GM23338 (cell line): ENCODE measurements at regions not wholly inside any gene's neighbourhood (a gene's known extent, or its start where the extent isn't known, plus 50 kb on each side); places are given as distances from the start of the nearest gene placed in this dataset.

Experiments
- ATAC-seq: fragments of 200-7000 bp; cut with Tn5 transposase; 3 replicates; pipeline ENCODE4 v1.9.1; 2020
- DNase-seq: peaks from one replicate; pipeline ENCODE4 v3.0.0-alpha.2; 2015; ENCODE audit warnings: low spot score
- H2AFZ ChIP-seq: fragments of 200-600 bp; sonication (generic); 2 replicates; pipeline ENCODE4 v1.8.0; 2016; ENCODE audit warnings: antibody characterized with exemption, mild to moderate bottlenecking, moderate library complexity
- H3F3A ChIP-seq: fragments of 200-600 bp; sonication (generic); replicated peaks from 2 replicates; pipeline ENCODE4 v1.8.0; 2017; ENCODE audit warnings: antibody characterized with exemption, mixed run types, low read depth
- H3K27ac ChIP-seq: fragments of 200-600 bp; sonication (generic); 2 replicates; pipeline ENCODE4 v1.6.1; 2016; ENCODE audit warnings: low read depth
- H3K27me3 ChIP-seq: fragments of 200-600 bp; sonication (generic); 2 replicates; pipeline ENCODE4 v1.8.0; 2016; ENCODE audit warnings: mild to moderate bottlenecking, mixed run types, moderate library complexity; ENCODE audit not compliant: insufficient read depth
- H3K36me3 ChIP-seq: fragments of 200-600 bp; sonication (generic); 2 replicates; pipeline ENCODE4 v1.8.0; 2016; ENCODE audit warnings: mild to moderate bottlenecking; ENCODE audit not compliant: insufficient read depth
- H3K4me1 ChIP-seq: fragments of 200-600 bp; sonication (generic); 2 replicates; pipeline ENCODE4 v1.8.0; 2016; ENCODE audit warnings: mild to moderate bottlenecking, moderate library complexity; ENCODE audit not compliant: insufficient read depth
- H3K4me2 ChIP-seq: fragments of 200-600 bp; sonication (generic); 2 replicates; pipeline ENCODE4 v1.7.1; 2017; ENCODE audit warnings: mixed run types
- H3K4me3 ChIP-seq: fragments of 200-600 bp; sonication (generic); 2 replicates; pipeline ENCODE4 v1.6.1; 2016; ENCODE audit warnings: mixed run types
- H3K79me2 ChIP-seq: fragments of 200-600 bp; sonication (generic); replicated peaks from 2 replicates; pipeline ENCODE4 v1.8.0; 2017; ENCODE audit warnings: mild to moderate bottlenecking; ENCODE audit not compliant: insufficient read depth
- H3K9me2 ChIP-seq: fragments of 200-600 bp; sonication (generic); 2 replicates; pipeline ENCODE4 v1.8.0; 2017; ENCODE audit not compliant: insufficient read depth
- H4K20me1 ChIP-seq: fragments of 200-600 bp; sonication (generic); replicated peaks from 2 replicates; pipeline ENCODE4 v1.8.0; 2017; ENCODE audit warnings: mild to moderate bottlenecking; ENCODE audit not compliant: insufficient read depth
- H3K27ac Mint-ChIP-seq: 2 replicates; pipeline ENCODE4 v1.8.0; 2020; ENCODE audit warnings: inconsistent platforms, mild to moderate bottlenecking, moderate library complexity, mixed read lengths
- H3K27me3 Mint-ChIP-seq: 3 replicates; pipeline ENCODE4 v1.8.0; 2022; ENCODE audit warnings: low read depth, mild to moderate bottlenecking, moderate library complexity, mixed read lengths, inconsistent platforms; ENCODE audit not compliant: insufficient read depth, poor library complexity
- H3K36me3 Mint-ChIP-seq: 3 replicates; pipeline ENCODE4 v1.8.0; 2021; ENCODE audit warnings: low read depth, mild to moderate bottlenecking, inconsistent platforms, moderate library complexity, mixed read lengths
- H3K4me1 Mint-ChIP-seq: 3 replicates; pipeline ENCODE4 v1.8.0; 2020; ENCODE audit warnings: mild to moderate bottlenecking, inconsistent platforms, mixed read lengths
- H3K4me3 Mint-ChIP-seq: 3 replicates; pipeline ENCODE4 v1.8.0; 2021; ENCODE audit warnings: moderate library complexity, mild to moderate bottlenecking, inconsistent platforms, mixed read lengths
- H3K9me3 Mint-ChIP-seq: 3 replicates; pipeline ENCODE4 v1.8.0; 2020; ENCODE audit warnings: moderate library complexity, mild to moderate bottlenecking, inconsistent platforms, mixed read lengths
- CREB1 ChIP-seq: fragments of 250-450 bp; sonication (Bioruptor Pico); IDR thresholded peaks from 2 replicates; pipeline ENCODE4 v1.5.0; 2020; ENCODE audit warnings: low read depth, mild to moderate bottlenecking, moderate library complexity
- EZH2 ChIP-seq: fragments of 200-600 bp; sonication (generic); IDR thresholded peaks from one replicate; pipeline ENCODE4 v1.8.0; 2017; ENCODE audit warnings: antibody characterized with exemption, mild to moderate bottlenecking, low read depth; ENCODE audit not compliant: unreplicated experiment
- EZH2phosphoT487 ChIP-seq: fragments of 200-600 bp; sonication (generic); IDR thresholded peaks from one replicate; pipeline ENCODE4 v1.8.1; 2018; ENCODE audit warnings: antibody characterized with exemption; ENCODE audit not compliant: unreplicated experiment
- JUNB ChIP-seq: IDR thresholded peaks from one replicate; pipeline ENCODE4 v1.6.1; 2016; ENCODE audit warnings: antibody characterized with exemption; ENCODE audit not compliant: unreplicated experiment
- NANOG ChIP-seq: IDR thresholded peaks from 2 replicates; pipeline ENCODE4 v1.6.1; 2016; ENCODE audit warnings: antibody characterized with exemption, borderline replicate concordance
- STAT1 ChIP-seq: IDR thresholded peaks from one replicate; pipeline ENCODE4 v1.6.1; 2016; ENCODE audit warnings: antibody characterized with exemption; ENCODE audit not compliant: unreplicated experiment
- ZNF331 ChIP-seq: fragments of 250-450 bp; sonication (Bioruptor Pico); IDR thresholded peaks from 2 replicates; pipeline ENCODE4 v1.5.0; 2020; ENCODE audit warnings: low read depth, mild to moderate bottlenecking, moderate library complexity
- TF ChIP-seq, protein P1 (sequence below): IDR thresholded peaks from one replicate; pipeline ENCODE4 v1.6.1; 2018; ENCODE audit warnings: antibody characterized with exemption; ENCODE audit not compliant: unreplicated experiment
- TF ChIP-seq, protein P2 (sequence below), 2 experiments: fragments of 200-600 bp in 1 of 2; sonication (generic) in 1 of 2; conservative IDR thresholded peaks; 2 replicates each; pipeline versions ENCODE4 v1.5.1 to v1.6.1; 2016 to 2017; ENCODE audit warnings: antibody characterized with exemption in 2 of 2, low read depth in 2 of 2, mild to moderate bottlenecking in 2 of 2, moderate library complexity in 1 of 2
- TF ChIP-seq, protein P3 (sequence below): IDR thresholded peaks from 2 replicates; pipeline ENCODE4 v1.6.1; 2016; ENCODE audit warnings: antibody characterized with exemption

DNA sequence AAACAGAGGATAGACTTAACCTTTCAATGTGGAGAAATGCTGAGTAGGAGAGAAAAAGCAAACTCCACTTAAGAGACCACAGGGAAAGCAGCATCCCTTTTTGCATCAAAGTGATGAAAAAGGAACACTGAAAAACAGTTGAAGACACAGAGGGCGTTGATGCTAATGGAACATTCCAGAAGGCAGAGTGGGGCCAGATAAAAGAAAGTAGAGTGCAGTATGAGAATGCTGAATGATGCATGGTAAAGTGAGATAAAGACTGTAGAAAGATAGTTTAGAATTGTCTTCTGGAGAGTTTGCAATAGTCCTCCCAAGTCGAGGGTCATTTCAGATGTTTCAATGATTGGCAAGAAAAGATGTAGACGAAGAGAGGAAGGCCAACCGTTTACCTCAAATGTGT lies 574.3 kb downstream of the PRR16 start (continued):
- TF ChIP-seq, protein P1, sequence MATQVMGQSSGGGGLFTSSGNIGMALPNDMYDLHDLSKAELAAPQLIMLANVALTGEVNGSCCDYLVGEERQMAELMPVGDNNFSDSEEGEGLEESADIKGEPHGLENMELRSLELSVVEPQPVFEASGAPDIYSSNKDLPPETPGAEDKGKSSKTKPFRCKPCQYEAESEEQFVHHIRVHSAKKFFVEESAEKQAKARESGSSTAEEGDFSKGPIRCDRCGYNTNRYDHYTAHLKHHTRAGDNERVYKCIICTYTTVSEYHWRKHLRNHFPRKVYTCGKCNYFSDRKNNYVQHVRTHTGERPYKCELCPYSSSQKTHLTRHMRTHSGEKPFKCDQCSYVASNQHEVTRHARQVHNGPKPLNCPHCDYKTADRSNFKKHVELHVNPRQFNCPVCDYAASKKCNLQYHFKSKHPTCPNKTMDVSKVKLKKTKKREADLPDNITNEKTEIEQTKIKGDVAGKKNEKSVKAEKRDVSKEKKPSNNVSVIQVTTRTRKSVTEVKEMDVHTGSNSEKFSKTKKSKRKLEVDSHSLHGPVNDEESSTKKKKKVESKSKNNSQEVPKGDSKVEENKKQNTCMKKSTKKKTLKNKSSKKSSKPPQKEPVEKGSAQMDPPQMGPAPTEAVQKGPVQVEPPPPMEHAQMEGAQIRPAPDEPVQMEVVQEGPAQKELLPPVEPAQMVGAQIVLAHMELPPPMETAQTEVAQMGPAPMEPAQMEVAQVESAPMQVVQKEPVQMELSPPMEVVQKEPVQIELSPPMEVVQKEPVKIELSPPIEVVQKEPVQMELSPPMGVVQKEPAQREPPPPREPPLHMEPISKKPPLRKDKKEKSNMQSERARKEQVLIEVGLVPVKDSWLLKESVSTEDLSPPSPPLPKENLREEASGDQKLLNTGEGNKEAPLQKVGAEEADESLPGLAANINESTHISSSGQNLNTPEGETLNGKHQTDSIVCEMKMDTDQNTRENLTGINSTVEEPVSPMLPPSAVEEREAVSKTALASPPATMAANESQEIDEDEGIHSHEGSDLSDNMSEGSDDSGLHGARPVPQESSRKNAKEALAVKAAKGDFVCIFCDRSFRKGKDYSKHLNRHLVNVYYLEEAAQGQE: no peak
- TF ChIP-seq, protein P2, sequence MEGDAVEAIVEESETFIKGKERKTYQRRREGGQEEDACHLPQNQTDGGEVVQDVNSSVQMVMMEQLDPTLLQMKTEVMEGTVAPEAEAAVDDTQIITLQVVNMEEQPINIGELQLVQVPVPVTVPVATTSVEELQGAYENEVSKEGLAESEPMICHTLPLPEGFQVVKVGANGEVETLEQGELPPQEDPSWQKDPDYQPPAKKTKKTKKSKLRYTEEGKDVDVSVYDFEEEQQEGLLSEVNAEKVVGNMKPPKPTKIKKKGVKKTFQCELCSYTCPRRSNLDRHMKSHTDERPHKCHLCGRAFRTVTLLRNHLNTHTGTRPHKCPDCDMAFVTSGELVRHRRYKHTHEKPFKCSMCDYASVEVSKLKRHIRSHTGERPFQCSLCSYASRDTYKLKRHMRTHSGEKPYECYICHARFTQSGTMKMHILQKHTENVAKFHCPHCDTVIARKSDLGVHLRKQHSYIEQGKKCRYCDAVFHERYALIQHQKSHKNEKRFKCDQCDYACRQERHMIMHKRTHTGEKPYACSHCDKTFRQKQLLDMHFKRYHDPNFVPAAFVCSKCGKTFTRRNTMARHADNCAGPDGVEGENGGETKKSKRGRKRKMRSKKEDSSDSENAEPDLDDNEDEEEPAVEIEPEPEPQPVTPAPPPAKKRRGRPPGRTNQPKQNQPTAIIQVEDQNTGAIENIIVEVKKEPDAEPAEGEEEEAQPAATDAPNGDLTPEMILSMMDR (conservative IDR thresholded peaks at IDR 0.05; ENCODE audit: low read depth in 2 of 2): no peak
- TF ChIP-seq NANOG (no peak), EZH2phosphoT487 (no peak), CREB1 (no peak), STAT1 (no peak), EZH2 (no peak)
- TF ChIP-seq, protein P3, sequence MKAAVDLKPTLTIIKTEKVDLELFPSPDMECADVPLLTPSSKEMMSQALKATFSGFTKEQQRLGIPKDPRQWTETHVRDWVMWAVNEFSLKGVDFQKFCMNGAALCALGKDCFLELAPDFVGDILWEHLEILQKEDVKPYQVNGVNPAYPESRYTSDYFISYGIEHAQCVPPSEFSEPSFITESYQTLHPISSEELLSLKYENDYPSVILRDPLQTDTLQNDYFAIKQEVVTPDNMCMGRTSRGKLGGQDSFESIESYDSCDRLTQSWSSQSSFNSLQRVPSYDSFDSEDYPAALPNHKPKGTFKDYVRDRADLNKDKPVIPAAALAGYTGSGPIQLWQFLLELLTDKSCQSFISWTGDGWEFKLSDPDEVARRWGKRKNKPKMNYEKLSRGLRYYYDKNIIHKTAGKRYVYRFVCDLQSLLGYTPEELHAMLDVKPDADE: no peak

DNA sequence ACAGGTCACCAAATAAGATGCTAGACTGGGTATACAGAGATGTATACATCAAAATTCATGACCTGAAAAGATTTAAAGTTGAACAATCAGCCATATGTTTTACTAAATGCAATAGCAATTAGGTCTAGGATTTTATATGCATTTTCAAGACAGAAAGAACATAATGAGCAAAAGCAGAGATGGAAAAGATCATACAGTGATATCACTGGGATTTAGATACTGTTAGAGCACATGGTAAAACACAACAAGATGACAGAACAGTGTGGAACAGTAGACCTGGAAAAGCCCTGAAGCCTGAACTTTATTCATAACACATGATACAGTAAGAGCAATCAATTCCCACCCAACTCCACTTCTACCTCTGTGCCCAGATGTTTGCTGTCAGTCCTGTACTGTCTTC lies 585.9 kb downstream of the PRR16 start:
- H2AFZ ChIP-seq: no peak overlapping the region
- H4K20me1 ChIP-seq: no peaks in the 10 kb centered on the region
- no peak overlapping the region for H3K27ac Mint-ChIP-seq
- no peaks in the 10 kb centered on the region for H3K9me3 Mint-ChIP-seq
- no peak overlapping the region for H3K4me3 ChIP-seq
- no peaks in the 10 kb centered on the region for H3K9me2 ChIP-seq
- no peaks in the 10 kb centered on the region for H3K27me3 Mint-ChIP-seq
- no peaks in the 10 kb centered on the region for H3K36me3 ChIP-seq
- no peaks in the 10 kb centered on the region for H3K79me2 ChIP-seq
- H3K4me1 Mint-ChIP-seq: peaks cover 6% of the 10 kb centered on the region; the same call in 2 of the 3 replicates
- DNase-seq: no peak
- no peak for ATAC-seq
- H3K27ac ChIP-seq: no peak overlapping the region
- no peaks in the 10 kb centered on the region for H3F3A ChIP-seq
- H3K4me3 Mint-ChIP-seq: no peak overlapping the region
- no peaks in the 10 kb centered on the region for H3K27me3 ChIP-seq
- no peak overlapping the region for H3K4me2 ChIP-seq
- no peaks in the 10 kb centered on the region for H3K36me3 Mint-ChIP-seq
- 0 out of 2 replicates have a peak, but pooled peaks cover 4% of the 10 kb centered on the region for H3K4me1 ChIP-seq
- no peak for TF ChIP-seq ZNF331 (CRISPR knock-in tag)
- TF ChIP-seq, protein P2 (conservative IDR thresholded peaks at IDR 0.05; ENCODE audit: low read depth in 2 of 2): no peak
- no peak for TF ChIP-seq EZH2phosphoT487
- TF ChIP-seq NANOG: no peak
- TF ChIP-seq EZH2: no peak
- no peak for TF ChIP-seq JUNB
- TF ChIP-seq, protein P1: no peak
